ENCODE measurements at regions not wholly inside any gene's neighbourhood (a gene's known extent, or its start where the extent isn't known, plus 50 kb on each side); places are given as distances from the start of the nearest gene placed in this dataset.

DNA sequence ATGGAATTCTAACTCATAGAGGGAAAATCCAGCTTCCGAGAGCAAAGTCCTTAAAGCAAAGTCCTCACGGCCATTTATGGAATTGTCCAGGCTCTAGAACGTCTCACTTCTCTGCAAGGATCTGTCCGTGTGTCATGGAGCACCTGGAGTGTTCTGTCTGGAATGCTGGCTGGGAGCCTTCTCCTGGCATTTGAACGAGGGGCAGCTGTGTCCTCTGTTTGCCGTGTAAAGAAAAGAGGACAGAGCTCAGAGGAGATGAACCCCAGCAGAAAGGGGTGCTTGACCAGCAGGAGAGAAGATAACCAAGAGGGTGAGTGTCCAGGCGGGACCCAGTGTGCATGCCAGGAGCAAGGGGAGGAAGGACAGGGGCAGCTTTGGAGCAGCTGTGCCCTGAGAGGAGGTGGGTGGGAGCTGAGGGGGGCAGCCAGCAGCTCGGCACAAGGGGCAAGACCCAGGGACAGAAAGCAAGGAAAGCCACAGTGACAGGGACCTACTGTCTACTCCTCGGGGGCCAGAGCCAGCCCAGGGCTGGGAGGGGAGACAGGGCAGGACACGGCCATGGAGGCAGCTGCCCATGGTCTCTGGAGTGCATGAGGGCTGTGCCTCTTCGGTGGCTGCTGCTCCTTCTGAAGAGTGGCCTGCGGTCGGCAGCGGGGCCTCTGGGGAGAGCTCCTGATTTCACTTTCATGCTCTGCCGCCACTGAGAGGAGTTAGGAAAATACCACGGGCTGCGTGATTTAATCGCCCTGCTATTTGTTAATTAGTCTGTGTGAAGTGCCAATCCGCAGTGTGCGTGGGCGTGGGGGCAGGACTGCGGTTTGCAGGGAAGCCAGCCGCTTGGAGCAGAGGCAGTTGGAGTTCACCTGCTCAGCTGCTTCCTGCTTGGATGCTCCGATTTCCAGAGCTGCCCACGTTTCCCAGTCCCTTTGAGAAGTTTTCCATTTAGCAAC, 149.3 kb upstream of the SHH start:
- TF ChIP-seq, protein P1, sequence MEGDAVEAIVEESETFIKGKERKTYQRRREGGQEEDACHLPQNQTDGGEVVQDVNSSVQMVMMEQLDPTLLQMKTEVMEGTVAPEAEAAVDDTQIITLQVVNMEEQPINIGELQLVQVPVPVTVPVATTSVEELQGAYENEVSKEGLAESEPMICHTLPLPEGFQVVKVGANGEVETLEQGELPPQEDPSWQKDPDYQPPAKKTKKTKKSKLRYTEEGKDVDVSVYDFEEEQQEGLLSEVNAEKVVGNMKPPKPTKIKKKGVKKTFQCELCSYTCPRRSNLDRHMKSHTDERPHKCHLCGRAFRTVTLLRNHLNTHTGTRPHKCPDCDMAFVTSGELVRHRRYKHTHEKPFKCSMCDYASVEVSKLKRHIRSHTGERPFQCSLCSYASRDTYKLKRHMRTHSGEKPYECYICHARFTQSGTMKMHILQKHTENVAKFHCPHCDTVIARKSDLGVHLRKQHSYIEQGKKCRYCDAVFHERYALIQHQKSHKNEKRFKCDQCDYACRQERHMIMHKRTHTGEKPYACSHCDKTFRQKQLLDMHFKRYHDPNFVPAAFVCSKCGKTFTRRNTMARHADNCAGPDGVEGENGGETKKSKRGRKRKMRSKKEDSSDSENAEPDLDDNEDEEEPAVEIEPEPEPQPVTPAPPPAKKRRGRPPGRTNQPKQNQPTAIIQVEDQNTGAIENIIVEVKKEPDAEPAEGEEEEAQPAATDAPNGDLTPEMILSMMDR (IDR thresholded peaks at IDR 0.05; ENCODE audit: unreplicated experiment), result no peak
- CTCF ChIA-PET, result interaction anchor here (0.5 to 1.2 kb wide), 5 partner anchors 10 to 195 kb away, joined by 3 to 5 read pairs (median 3); no protein-coding TSS in a partner anchor
- DNase-seq (ENCODE audit: unreplicated experiment), result peak; percentile 77
- H3K27ac Mint-ChIP-seq (ENCODE audit: low read depth, unreplicated experiment), result no peak overlapping the region
- H3K27me3 Mint-ChIP-seq (ENCODE audit: insufficient read depth, unreplicated experiment), result no peaks in the 10 kb centered on the region
- peaks cover 25% of the 10 kb centered on the region for H3K4me1 Mint-ChIP-seq (ENCODE audit: insufficient read depth, unreplicated experiment)
- no peaks in the 10 kb centered on the region for H3K36me3 Mint-ChIP-seq (ENCODE audit: insufficient read depth, unreplicated experiment)
- POLR2A ChIA-PET, result interaction anchor here (0.7 to 2.2 kb wide), 4 partner anchors 10 to 104 kb away, joined by 3 to 25 read pairs (median 4); no protein-coding TSS in a partner anchor
- H3K4me3 Mint-ChIP-seq (ENCODE audit: unreplicated experiment), result peak overlapping the region; percentile 49
- BruUV-seq (replicated peaks), result no TSS peak
- intact Hi-C loops (cut with micrococcal nuclease), result no loop called here
- no peaks in the 10 kb centered on the region for H3K9me3 Mint-ChIP-seq (ENCODE audit: unreplicated experiment)

DNA sequence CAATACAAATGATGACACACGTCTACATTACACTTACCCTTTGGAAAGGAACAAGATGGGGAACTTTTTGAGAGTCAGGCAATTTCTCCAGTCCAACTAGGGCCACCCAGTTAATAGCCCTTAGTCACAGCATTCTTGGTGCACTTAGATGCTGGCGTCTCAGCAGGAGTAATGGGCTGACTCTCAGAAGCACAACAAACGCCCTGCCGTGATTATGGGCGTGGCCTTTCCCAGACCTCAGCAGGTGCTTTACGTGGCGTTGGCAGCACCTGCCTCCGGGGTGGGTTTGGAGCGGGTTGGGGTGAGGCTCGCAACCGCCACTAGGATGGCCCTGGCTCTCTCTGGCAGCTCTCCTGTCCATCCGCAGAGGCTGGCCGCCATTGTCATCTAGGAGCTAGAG, 147.6 kb upstream of the SHH start:
- H3K27me3 Mint-ChIP-seq (ENCODE audit: insufficient read depth, unreplicated experiment), result no peaks in the 10 kb centered on the region
- no peaks in the 10 kb centered on the region for H3K36me3 Mint-ChIP-seq (ENCODE audit: insufficient read depth, unreplicated experiment)
- H3K27ac Mint-ChIP-seq (ENCODE audit: low read depth, unreplicated experiment), result no peak overlapping the region
- CTCF ChIA-PET, result no interaction called here
- no peak overlapping the region for H3K4me3 Mint-ChIP-seq (ENCODE audit: unreplicated experiment)
- no peaks in the 10 kb centered on the region for H3K9me3 Mint-ChIP-seq (ENCODE audit: unreplicated experiment)
- BruUV-seq (replicated peaks), result no TSS peak
- POLR2A ChIA-PET, result no interaction called here
- intact Hi-C loops (cut with micrococcal nuclease), result no loop called here
- H3K4me1 Mint-ChIP-seq (ENCODE audit: insufficient read depth, unreplicated experiment), result peaks cover 19% of the 10 kb centered on the region
- TF ChIP-seq, protein P1 (IDR thresholded peaks at IDR 0.05; ENCODE audit: unreplicated experiment), result no peak
- DNase-seq (ENCODE audit: unreplicated experiment), result peak; percentile 21

DNA sequence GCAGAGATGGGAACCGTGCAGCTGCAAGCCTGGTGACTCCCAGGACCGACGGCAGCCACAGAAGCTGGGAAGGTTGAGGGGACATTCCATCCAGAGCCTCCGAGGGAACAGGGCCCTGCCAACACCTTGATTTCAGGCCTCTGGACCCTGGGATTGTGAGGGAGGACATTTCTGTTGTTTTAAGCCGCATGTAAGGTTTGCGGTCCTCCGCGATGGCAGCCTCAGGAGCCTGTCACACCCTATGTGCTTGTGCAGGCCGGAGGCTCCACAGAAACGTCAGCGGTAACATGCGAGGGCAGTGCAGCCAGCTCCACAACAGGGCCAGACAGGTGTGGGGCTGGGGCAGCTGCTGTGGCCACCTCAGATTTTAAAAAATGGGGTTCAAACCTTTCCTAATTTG, 144.7 kb upstream of the SHH start:
- Mint-ChIP-seq H3K4me1 (ENCODE audit: insufficient read depth, unreplicated experiment) (peaks cover 18% of the 10 kb centered on the region), H3K4me3 (ENCODE audit: unreplicated experiment) (no peak overlapping the region), H3K27me3 (ENCODE audit: insufficient read depth, unreplicated experiment) (no peaks in the 10 kb centered on the region), H3K36me3 (ENCODE audit: insufficient read depth, unreplicated experiment) (no peaks in the 10 kb centered on the region), H3K9me3 (ENCODE audit: unreplicated experiment) (no peaks in the 10 kb centered on the region), H3K27ac (ENCODE audit: low read depth, unreplicated experiment) (no peak overlapping the region)
- ChIA-PET CTCF (no interaction called here), POLR2A (no interaction called here)
- TF ChIP-seq, protein P1 (IDR thresholded peaks at IDR 0.05; ENCODE audit: unreplicated experiment), result no peak
- DNase-seq (ENCODE audit: unreplicated experiment), result no peak
- intact Hi-C loops (cut with micrococcal nuclease), result no loop called here
- no TSS peak for BruUV-seq (replicated peaks)

DNA sequence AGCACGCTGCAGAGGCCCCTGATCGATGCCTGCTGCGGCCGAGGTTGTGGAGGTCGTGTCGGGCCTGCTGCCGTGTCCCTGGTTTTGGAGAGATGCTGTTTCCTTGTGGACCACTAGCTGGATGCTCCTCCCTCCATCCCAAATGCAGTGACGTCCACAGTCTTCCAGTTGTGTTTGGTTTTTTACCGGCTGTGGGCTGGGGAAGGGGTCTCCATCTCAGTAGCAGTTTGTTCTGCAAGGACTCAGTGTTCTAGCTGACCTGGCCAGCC, 143.0 kb upstream of the SHH start:
- no TSS peak for BruUV-seq (replicated peaks)
- Mint-ChIP-seq H3K9me3 (ENCODE audit: unreplicated experiment) (no peaks in the 10 kb centered on the region), H3K36me3 (ENCODE audit: insufficient read depth, unreplicated experiment) (no peaks in the 10 kb centered on the region), H3K27ac (ENCODE audit: low read depth, unreplicated experiment) (no peak overlapping the region), H3K27me3 (ENCODE audit: insufficient read depth, unreplicated experiment) (no peaks in the 10 kb centered on the region), H3K4me3 (ENCODE audit: unreplicated experiment) (no peak overlapping the region), H3K4me1 (ENCODE audit: insufficient read depth, unreplicated experiment) (peaks cover 20% of the 10 kb centered on the region)
- intact Hi-C loops (cut with micrococcal nuclease), result no loop called here
- CTCF ChIA-PET, result interaction anchor here (0.5 kb wide), 1 partner anchor 94 kb away, joined by 3 read pairs; no protein-coding TSS in a partner anchor
- POLR2A ChIA-PET, result no interaction called here
- no peak for DNase-seq (ENCODE audit: unreplicated experiment)
- TF ChIP-seq, protein P1 (IDR thresholded peaks at IDR 0.05; ENCODE audit: unreplicated experiment), result no peak

Measured in MCF 10A (cell line).